WI38 (cell line): ENCODE measurements at regions not wholly inside any gene's neighbourhood (a gene's known extent, or its start where the extent isn't known, plus 50 kb on each side); places are given as distances from the start of the nearest gene placed in this dataset.

ENCODE experiments used
- H3K4me3 ChIP-seq: 2 replicates; pipeline ENCODE4 v1.5.1; 2011; ENCODE audit warnings: low read depth, mild to moderate bottlenecking, control low read depth, low read length
- CTCF ChIP-seq: IDR thresholded peaks from 2 replicates; pipeline ENCODE4 v1.5.1; 2012; ENCODE audit warnings: low read depth, mild to moderate bottlenecking, control low read depth, low read length

DNA sequence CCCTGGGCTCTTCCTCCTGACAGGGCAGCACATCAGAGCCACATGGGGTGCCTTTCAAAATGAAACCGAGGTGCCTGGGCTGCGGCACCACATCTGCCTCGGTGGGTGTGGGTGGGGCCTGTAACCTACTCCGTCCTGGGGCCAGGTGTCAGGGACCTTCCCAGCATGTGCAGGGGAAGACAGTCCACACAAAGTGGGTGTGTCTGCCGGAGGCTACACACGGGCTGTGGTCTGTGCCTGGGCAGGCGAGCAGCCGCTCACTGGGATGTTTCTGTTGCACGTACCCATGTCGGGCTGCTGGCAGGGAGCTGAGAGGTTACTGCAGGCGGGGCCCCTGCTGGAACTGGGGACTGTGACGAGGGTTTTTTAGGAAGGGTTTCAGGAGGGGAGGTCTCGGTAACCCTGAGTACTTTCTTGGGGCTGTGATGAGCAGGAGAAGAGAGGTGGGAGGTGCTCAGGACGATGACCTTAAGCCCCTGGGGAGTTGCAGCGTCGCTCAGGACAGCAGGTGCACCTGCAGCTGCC, 351.2 kb downstream of the SEC14L1 start:
- TF ChIP-seq CTCF: no peak
- H3K4me3 ChIP-seq: no peak overlapping the region

GRCh38 chr17:77492446-77493237, 351.9 kb downstream of the SEC14L1 start:
- no peak for TF ChIP-seq CTCF
- no peak overlapping the region for H3K4me3 ChIP-seq

- no peak overlapping the region for H3K4me3 ChIP-seq
- TF ChIP-seq CTCF: no peak
Observed at GRCh38 chr17:77493238-77493820, 352.6 kb downstream of the SEC14L1 start.

DNA sequence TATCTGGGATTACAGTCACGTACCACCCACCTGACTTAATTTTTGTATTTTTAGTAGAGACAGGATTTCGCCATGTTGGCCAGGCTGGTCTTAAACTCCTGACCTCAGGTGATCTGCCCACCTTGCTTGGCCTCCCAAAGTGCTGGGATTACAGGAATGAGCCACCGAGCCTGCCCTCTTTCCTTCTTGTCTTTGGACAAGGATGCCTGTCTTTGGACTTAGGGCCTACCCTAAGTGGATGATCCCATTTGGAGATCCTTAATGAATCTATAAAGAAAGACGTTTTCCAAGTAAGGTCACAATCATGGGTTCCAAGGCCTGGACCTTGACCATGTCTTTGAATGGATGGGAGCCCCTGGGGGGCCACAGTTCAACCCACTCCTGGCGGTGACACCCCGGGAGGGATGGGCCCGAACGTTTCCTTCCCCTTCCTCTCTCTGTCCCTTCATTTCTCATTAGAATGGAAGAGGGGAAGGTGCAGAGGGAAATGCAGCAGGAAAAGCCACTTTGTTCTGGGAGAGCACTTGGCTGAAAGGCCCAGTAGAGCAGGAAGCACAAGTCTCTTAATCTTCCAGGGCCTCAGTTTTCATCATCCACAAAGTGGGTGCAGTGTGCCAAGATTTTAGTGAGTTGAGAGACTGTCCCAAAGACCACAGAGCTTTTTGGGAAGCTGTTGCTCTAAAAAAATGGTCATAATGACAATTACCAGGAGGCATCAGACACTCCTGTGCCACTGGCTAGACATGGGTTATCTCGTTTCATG, 353.3 kb downstream of the SEC14L1 start:
- no peak for TF ChIP-seq CTCF
- no peak overlapping the region for H3K4me3 ChIP-seq

GRCh38 chr17:77494664-77495435, 354.1 kb downstream of the SEC14L1 start:
- H3K4me3 ChIP-seq: no peak overlapping the region
- peak; percentile 93 for TF ChIP-seq CTCF

DNA sequence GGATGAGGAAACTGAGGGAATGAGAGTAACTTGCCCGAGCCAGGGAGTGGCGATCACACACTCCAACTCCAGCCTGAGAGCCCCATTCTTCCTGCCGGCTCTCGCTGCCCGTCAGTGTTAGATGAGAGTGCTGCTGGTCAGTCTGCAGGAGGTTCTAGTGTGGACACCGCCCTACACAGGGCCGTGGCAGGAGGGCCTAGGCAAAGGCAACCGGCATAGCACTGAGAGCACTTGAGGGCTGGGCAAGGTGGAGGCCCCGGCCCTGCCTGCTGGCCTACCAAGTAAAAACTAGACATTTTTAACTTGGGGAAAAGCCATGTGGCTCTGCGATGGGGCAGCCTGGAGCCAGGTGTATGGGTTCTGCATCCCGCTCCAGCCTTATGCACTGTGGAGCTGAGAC, 354.8 kb downstream of the SEC14L1 start:
- H3K4me3 ChIP-seq: no peak overlapping the region
- no peak for TF ChIP-seq CTCF
